ENCODE measurements at regions not wholly inside any gene's neighbourhood (a gene's known extent, or its start where the extent isn't known, plus 50 kb on each side); places are given as distances from the start of the nearest gene placed in this dataset.

DNA sequence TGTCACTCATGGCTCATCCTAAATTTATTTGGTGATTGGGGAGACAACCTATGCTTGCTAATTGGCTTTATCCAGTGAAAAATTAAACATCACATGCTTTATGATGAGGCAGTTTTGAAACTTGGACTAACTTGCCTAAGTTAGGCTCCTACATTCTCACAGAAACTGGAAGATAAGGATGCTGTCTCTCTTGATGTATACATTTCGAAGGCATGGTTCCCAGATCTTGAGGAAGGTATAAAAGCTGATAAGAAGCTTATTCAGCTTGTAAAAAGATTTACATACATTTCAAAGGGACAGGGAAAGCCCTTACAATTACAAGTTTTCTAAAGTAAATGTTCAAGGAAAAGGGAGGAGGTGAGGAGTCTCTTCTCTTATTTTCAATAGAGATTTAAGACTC, 561.7 kb downstream of the IPMK start:
- Histone ChIP-seq H2AFZ (ENCODE audit: control insufficient read depth, low read length) (no peak overlapping the region), H3K4me3 (ENCODE audit: control insufficient read depth in 2 of 3, extremely low read depth in 1 of 3, insufficient read depth in 2 of 3, low read depth in 1 of 3, low read length in 3 of 3) (no peak overlapping the region), H3K9ac (ENCODE audit: control insufficient read depth, extremely low read depth, insufficient read depth, low read length) (no peak overlapping the region), H3K27ac (ENCODE audit: control insufficient read depth, insufficient read depth, low read length) (no peak overlapping the region), H3K9me1 (ENCODE audit: control insufficient read depth, extremely low read depth, insufficient read depth, low read length) (no peaks in the 10 kb centered on the region), H3K4me2 (ENCODE audit: control insufficient read depth, extremely low read depth, insufficient read depth, low read depth, low read length) (no peak overlapping the region), H4K20me1 (ENCODE audit: control insufficient read depth, extremely low read depth, insufficient read depth, low read length) (no peaks in the 10 kb centered on the region), H3K9me3 (ENCODE audit: control insufficient read depth, low read depth, low read length) (no peaks in the 10 kb centered on the region), H3K4me1 (ENCODE audit: control insufficient read depth, extremely low read depth, insufficient read depth, low read length) (no peaks in the 10 kb centered on the region), H3K36me3 (ENCODE audit: control insufficient read depth in 2 of 2, extremely low read depth in 1 of 2, insufficient read depth in 2 of 2, low read length in 2 of 2) (no peaks in the 10 kb centered on the region), H3K79me2 (ENCODE audit: control insufficient read depth, insufficient read depth, low read length) (no peaks in the 10 kb centered on the region), H3K27me3 (ENCODE audit: control insufficient read depth, extremely low read depth, insufficient read depth, low read length) (no peaks in the 10 kb centered on the region)
- FAIRE-seq: no peak
- TF ChIP-seq EZH2 (IDR thresholded peaks at IDR 0.05; ENCODE audit: low read length) (no peak), CTCF (optimal IDR thresholded peaks at IDR 0.05 in 1 of 3, IDR thresholded peaks at IDR 0.05 in 1 of 3, conservative IDR thresholded peaks at IDR 0.05 in 1 of 3; ENCODE audit: extremely low read depth in 1 of 3, insufficient read depth in 2 of 3, low read length in 3 of 3) (no peak)
- no peak for DNase-seq (ENCODE audit: low read depth, low spot score)
- dilution Hi-C loops (cut with MboI; ENCODE audit: extremely low pct_ligation_motif_present, low sequenced_read_pairs): no loop called here

GRCh38 chr10:57699944-57700343, 567.8 kb downstream of the IPMK start:
- H2AFZ ChIP-seq (ENCODE audit: control insufficient read depth, low read length): no peak overlapping the region
- TF ChIP-seq CTCF (optimal IDR thresholded peaks at IDR 0.05 in 1 of 3, IDR thresholded peaks at IDR 0.05 in 1 of 3, conservative IDR thresholded peaks at IDR 0.05 in 1 of 3; ENCODE audit: extremely low read depth in 1 of 3, insufficient read depth in 2 of 3, low read length in 3 of 3): no peak
- no peak for TF ChIP-seq EZH2 (IDR thresholded peaks at IDR 0.05; ENCODE audit: low read length)
- H3K4me1 ChIP-seq (ENCODE audit: control insufficient read depth, extremely low read depth, insufficient read depth, low read length): peaks cover 6% of the 10 kb centered on the region
- FAIRE-seq: no peak
- no peak for DNase-seq (ENCODE audit: low read depth, low spot score)
- H3K79me2 ChIP-seq (ENCODE audit: control insufficient read depth, insufficient read depth, low read length): no peaks in the 10 kb centered on the region
- no peaks in the 10 kb centered on the region for H3K36me3 ChIP-seq (ENCODE audit: control insufficient read depth in 2 of 2, extremely low read depth in 1 of 2, insufficient read depth in 2 of 2, low read length in 2 of 2)
- H3K4me3 ChIP-seq (ENCODE audit: control insufficient read depth in 2 of 3, extremely low read depth in 1 of 3, insufficient read depth in 2 of 3, low read depth in 1 of 3, low read length in 3 of 3): no peak overlapping the region
- no peak overlapping the region for H3K4me2 ChIP-seq (ENCODE audit: control insufficient read depth, extremely low read depth, insufficient read depth, low read depth, low read length)
- H3K9me3 ChIP-seq (ENCODE audit: control insufficient read depth, low read depth, low read length): no peaks in the 10 kb centered on the region
- no peak overlapping the region for H3K27ac ChIP-seq (ENCODE audit: control insufficient read depth, insufficient read depth, low read length)
- no peak overlapping the region for H3K9ac ChIP-seq (ENCODE audit: control insufficient read depth, extremely low read depth, insufficient read depth, low read length)
- H3K27me3 ChIP-seq (ENCODE audit: control insufficient read depth, extremely low read depth, insufficient read depth, low read length): no peaks in the 10 kb centered on the region
- no peaks in the 10 kb centered on the region for H4K20me1 ChIP-seq (ENCODE audit: control insufficient read depth, extremely low read depth, insufficient read depth, low read length)
- H3K9me1 ChIP-seq (ENCODE audit: control insufficient read depth, extremely low read depth, insufficient read depth, low read length): no peaks in the 10 kb centered on the region
- dilution Hi-C loops (cut with MboI; ENCODE audit: extremely low pct_ligation_motif_present, low sequenced_read_pairs): no loop called here

All from keratinocyte (primary cell).